NCI-H146 treated with DMSO at 0.1 percent for 48 hours (cell line): ENCODE measurements at regions not wholly inside any gene's neighbourhood (a gene's known extent, or its start where the extent isn't known, plus 50 kb on each side); places are given as distances from the start of the nearest gene placed in this dataset.
A peak's percentile ranks its signal among the peaks of the same experiment; 100 is the strongest.

Source experiments
- DNase-seq: peaks from one replicate; lab custom pipeline; 2025; ENCODE audit not compliant: unreplicated experiment; lab: John Stamatoyannopoulos, UW

DNA sequence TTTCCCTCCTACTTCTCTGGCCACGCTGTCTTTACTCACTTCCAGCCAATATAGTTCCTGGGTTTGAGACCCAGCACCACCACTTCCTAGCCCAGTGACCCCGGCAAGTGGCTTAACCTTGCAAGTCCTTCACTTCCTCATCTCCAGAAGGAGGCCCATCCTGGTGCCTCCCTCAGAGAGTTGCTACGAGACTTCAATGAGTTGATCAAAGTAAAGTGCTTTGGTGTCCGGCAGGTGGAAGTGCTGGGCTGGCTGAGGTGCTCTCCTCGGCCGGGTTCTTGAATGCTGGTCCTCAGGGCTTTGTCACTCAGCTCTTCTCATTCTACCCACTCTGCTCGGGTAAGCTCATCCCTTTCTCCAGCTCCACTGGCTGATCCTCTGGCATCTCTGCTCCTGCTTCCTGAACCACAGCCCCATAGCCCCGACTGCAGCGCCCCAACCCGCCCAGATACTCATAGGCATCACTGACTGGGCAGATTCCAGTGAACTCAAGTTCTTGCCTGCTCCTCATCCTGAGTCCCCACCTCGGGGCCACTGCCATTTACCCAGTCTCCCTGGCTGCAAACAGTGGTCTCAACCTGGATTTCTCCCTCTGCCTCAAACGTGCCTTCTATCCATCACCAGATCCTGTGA is 75.8 kb upstream of the WNT4 start:
- DNase-seq, result no peak

GRCh38 chr1:22221233-22221780 is 78.4 kb upstream of the WNT4 start:
- DNase-seq, result no peak

DNA sequence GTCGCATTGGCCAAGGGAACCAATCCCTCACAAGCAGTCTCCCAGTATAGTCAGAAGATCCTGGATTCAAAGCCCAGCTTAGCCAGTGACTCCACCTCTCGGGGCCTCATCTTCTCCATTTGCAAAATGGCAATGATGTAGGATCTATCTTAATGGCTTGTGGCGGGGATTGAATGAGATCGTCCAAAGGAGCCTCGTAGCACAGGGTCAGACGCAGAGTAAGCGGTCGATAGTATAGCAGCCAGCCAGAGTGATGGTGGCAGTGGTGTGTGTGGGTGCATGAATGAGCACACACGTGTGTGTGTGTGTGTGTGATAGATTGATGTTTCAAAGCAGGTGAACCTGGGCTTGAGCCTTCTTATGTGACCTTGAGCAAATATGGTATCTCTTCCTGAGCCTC is 79.8 kb upstream of the WNT4 start:
- no peak for DNase-seq

- no peak for DNase-seq
Observed at GRCh38 chr1:22223176-22223575, 80.3 kb upstream of the WNT4 start.

DNA sequence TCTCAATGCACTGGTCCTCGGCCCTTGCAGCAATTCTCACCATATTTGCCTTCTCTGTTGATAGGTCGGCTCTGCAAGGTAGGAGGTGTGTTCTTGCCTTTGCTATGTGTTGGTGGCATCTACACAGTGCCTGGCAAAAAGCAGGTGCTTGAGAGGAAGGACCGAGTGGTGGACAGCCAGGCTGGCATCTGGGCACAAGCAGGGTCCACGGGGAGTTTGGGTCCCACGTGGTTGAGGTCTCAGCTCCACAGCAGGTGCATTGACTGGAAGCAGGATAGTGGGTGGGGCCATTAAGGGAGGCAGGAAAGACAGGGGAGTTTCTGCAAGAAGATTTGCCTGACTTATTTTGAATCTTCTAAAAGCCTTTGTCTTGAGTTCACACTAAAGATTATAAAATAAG is 81.2 kb upstream of the WNT4 start:
- no peak for DNase-seq

GRCh38 chr1:22224631-22225030 is 81.7 kb upstream of the WNT4 start:
- DNase-seq, result no peak

DNA sequence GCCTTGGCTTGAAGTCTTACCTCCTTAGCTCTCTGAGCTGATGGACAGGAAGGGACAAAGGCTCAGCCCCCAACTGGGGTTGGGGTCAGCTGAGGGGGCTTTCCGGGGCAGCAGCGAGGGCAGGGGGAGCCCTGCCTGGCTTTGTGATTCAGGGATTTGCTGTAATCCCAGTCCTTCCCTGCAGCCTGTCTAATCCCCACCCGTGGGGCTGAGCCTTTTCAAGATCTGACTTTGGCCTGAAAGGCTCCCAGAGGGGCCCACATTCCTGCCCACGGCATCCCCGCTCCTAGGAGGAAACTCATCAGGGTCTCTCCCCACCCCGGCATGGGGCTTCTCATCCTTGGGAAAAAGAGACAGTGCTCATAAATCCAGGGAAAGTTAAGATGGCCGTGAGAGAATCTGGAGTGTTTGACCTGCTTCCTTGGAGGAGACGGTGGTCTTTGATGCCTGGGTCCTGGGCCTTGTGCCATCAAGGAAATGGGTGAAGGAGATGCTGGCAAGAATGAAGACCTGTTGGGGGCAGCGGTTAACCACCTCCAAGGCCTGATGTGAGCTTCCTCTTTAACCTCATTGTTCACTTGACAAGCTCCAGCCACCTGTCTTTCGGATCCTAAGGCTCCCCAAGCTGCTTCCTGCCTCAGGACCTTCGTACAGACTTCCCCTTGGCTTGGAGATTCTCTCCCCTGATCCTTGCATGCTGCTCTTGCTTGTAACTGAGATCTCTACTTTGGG is 83.1 kb upstream of the WNT4 start:
- DNase-seq, result no peak

GRCh38 chr1:22228074-22228473 is 85.2 kb upstream of the WNT4 start:
- DNase-seq, result no peak

DNA sequence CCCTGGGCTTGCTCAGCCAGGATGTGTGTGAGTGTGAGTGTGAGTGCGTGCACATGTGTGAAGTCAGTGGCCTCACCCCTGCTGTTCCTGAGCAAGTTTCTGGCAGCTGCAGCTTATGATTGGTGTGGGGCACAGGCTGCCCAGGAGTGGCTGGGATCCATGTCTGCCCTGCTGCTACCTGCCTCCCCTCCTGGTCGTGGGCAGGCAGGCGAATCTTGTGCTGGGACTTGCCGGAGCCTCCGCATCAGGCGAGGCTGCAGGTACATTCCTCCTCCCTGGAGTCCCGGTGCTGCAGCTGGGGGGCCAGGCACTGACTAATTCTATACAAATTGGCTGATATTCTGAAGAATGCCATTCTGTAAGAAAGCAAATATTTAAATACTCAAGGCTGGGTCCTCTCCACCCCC is 85.6 kb upstream of the WNT4 start:
- DNase-seq, result peak; percentile 3

- no peak for DNase-seq
Observed at GRCh38 chr1:22229379-22229778, 86.5 kb upstream of the WNT4 start.

DNA sequence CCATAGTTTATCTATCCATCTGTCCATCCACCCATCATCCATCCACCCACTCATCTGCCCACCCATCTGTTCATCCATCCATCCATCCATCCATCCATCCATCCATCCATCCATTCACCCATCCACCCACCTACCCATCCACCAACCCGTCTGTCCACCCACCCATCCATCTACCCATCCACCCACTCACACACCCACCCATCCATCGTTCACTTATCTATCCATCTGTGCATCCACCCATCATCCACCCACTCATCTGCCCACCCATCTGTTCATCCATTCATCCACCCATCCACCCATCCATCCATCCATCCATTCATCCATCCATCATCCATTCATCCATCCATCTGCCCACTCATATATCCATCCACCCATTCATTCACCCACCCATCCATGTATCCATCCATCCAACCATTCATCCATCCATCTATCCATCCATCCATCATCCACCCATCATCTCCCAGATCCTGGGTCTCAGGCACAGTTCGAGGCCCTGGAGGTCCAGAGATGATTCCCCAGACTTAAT is 88.2 kb upstream of the WNT4 start:
- DNase-seq, result no peak

- DNase-seq, result no peak
Observed at GRCh38 chr1:22231995-22232690, 89.2 kb upstream of the WNT4 start.

GRCh38 chr1:22233222-22233621 is 90.3 kb upstream of the WNT4 start:
- DNase-seq, result no peak

DNA sequence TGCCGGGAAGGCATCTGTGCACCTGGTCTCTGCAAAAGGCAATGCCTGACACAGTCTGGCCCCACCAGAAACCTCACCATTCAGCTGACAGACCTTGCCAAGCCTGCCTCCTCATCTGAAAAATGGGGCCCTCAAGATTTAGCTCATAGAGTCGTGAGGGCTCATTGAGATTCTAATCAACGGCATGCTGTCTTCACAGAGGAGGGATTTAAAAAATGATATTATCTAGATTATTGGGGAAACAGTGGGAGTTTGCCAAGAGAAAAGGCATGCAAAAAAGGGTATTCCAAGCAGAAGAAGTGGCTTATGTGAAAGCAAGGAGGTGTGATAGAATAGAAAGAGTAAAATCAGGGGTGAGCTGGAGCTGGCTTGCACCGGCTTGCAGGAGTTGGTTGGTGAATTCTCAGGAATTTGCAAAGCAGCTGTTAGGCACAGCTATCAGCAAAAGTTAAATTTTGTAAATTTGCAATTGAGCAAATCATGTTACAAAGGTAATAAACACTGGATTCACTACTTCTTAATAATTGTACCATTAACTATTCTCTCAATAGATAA is 91.7 kb upstream of the WNT4 start:
- DNase-seq, result no peak

GRCh38 chr1:22236166-22236565 is 93.3 kb upstream of the WNT4 start:
- no peak for DNase-seq

- no peak for DNase-seq
Observed at GRCh38 chr1:22236900-22237299, 94.0 kb upstream of the WNT4 start.

GRCh38 chr1:22237433-22238093 is 94.7 kb upstream of the WNT4 start:
- no peak for DNase-seq

DNA sequence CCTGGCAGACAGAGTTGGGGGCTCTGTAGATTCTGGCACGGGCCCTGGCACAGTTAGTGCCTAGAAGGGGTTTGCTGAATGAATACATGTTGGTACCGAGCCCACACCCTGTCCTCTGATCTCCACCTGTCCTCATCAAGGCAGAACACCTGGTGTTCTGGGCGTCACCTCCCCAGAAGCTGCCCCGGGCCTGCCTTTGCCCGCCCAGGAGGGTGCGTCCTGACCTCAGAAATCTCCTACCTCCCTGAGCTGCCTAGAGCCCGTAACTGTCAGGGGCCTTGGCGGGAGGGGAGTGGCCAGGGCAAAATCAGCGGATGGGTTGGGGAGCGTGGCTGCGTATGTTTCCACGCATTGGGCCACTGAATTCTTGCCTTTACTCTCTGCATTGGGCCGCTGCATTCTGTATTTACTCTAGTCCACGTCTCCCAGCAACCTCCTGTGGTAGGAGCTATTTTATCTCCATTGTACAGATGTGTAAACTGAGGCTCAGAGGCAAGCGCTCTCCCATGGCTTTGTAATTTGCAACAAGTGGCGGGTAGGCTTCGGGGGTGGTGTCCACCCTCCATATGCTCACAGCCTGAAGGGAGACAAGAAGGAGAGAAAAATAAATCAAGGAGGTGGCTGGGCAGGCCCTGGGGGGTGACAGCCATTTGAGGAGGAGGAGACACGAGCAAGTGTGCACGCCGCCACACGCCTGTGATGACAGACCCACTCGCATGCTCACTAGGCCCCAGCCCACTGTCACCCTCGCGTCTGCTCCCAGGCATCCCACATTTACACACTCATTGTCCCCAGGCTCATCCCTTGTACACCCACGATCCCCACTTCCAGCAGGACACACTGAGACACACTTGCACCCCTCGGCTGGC is 95.7 kb upstream of the WNT4 start:
- DNase-seq, result no peak

DNA sequence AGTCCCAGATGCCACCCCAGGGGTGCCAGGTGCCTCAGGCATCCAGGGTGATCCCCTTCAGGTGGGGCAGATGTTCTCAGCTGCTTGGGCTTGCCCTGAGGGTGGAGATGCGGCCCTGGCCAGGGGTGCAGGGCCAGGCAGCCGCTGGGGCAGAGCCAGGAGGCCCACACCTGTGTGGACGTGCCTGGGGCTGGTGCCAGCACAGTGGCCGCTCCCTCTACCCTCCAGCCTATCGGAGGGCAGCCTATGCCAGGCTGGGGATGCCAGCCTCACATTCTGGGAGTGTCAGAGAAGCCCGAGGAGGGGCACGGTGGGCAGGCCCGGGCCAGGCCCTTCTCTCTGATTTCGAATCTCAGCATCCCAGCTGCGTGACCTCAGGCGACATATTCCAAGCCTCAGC is 96.5 kb upstream of the WNT4 start:
- DNase-seq, result no peak

DNA sequence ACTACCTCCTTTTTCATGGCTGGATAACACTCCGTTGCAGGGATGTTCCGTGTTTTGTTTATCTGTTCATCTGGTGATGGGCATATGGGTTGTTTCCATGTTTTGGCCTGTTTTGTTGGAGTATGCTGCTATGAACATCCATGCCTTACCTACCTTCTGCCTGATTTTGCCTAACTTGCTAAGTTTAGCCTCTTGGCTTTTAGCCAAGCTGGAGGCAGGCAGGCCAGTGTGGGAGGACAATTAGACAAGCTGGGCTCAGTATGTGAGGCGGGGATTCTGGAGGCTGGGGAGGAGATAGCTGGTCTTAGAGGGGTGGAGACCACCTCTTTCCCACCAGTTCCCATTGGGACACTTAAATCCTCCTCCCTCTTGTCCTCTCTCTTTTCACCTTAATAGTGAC is 98.4 kb upstream of the WNT4 start:
- DNase-seq, result no peak
